Psoas muscle (tissue), 7 donors: ENCODE measurements at regions not wholly inside any gene's neighbourhood (a gene's known extent, or its start where the extent isn't known, plus 50 kb on each side); places are given as distances from the start of the nearest gene placed in this dataset.
"Not testable (repeated sequence)": the region's sequence is repeated elsewhere in the genome, so short reads cannot be mapped to it uniquely, and the experiment has no call there.

ENCODE experiments used
- ATAC-seq, 4 donors: fragments of 200-7000 bp; cut with Tn5 transposase; one replicate each; pipeline ENCODE4 v1.9.1; 2020; ENCODE audit warnings: moderate library complexity in 3 of 4, mild to moderate bottlenecking in 2 of 4
- DNase-seq, 2 donors: peaks; one replicate each; pipeline ENCODE4 v3.0.0-alpha.2; 2020
- H3K27ac ChIP-seq: fragments of 200-600 bp; one replicate; pipeline ENCODE4 v1.8.0; 2022
- H3K27me3 ChIP-seq, 3 donors: fragments of 200-600 bp in 1 of 3; one replicate each; pipeline versions ENCODE4 v1.6.1 to v1.8.0; 2013 to 2022; ENCODE audit warnings: low read length in 2 of 3, mild to moderate bottlenecking in 2 of 3, moderate library complexity in 1 of 3; ENCODE audit not compliant: insufficient read depth in 3 of 3
- H3K36me3 ChIP-seq, 2 donors: fragments of 200-600 bp in 1 of 2; one replicate each; pipeline versions ENCODE4 v1.6.1 to v1.8.0; 2013 to 2022; ENCODE audit warnings: low read depth in 1 of 2, mild to moderate bottlenecking in 1 of 2, moderate library complexity in 1 of 2; ENCODE audit not compliant: insufficient read depth in 1 of 2
- H3K4me1 ChIP-seq: fragments of 200-600 bp; one replicate; pipeline ENCODE4 v1.8.0; 2022
- H3K4me3 ChIP-seq: fragments of 200-600 bp; one replicate; pipeline ENCODE4 v1.8.0; 2022; ENCODE audit warnings: mild to moderate bottlenecking
- H3K9me3 ChIP-seq: fragments of 200-600 bp; one replicate; pipeline ENCODE4 v1.8.0; 2022
- WGBS, 3 donors: extraction: QIAGEN DNeasy Blood & Tissue Kit; methylation state at CpG; one replicate each; pipeline versions ENCODE4 v1.1.6 to v1.1.7; 2013; 5-methylcytosine and 5-hydroxymethylcytosine counted together
- intact Hi-C, 2 donors: fragments of 100-400 bp; cut with DNase I; formaldehyde crosslinking; loops; one replicate each; pipeline versions ENCODE4 v1.11.0 to v1.14.2; 2022
- donor health status: healthy with polysubstance abuse.
- donor health status: DM: no; HTN: no; CAD: no; lungs with moderate emphysema.
- donor health status: Bipolar disorder and iron deficiency.
- donor health status: healthy.
- donor health status: DM: yes; HTN: yes; CAD: no.
- donor health status: DM: no; HTN: no; CAD: no.
- donor health status: DM: yes; HTN: yes; CAD: no.

DNA sequence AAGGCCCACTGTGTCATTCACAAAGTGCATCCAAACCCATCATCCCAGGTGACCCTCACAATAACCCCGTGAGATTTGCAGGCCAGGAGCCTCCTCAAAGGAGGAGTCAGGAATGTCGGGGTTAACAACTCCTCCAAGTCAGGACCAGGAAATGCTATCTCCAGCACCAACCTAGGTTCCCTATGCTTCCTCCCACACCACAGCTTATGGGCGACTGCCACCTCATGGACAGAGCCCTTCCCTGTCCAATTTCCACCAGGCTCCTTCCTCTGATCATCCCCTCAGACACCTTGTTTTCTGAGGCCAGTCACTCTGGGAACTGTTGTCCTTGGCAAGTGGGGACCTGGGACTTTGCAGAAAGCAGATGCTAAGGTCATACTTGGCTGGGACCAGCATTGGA is 77.8 kb downstream of the LIMS3 start:
- DNase-seq, H3K4me3 ChIP-seq, H3K36me3 ChIP-seq, H3K27ac ChIP-seq, H3K9me3 ChIP-seq, intact Hi-C loops, H3K27me3 ChIP-seq, H3K4me1 ChIP-seq: not testable (repeated sequence)
- ATAC-seq, result peak in 2 of 4 donors; percentile 60 to 71
- 60 to 67% methylated on average over 1 to 2 of the region's 3 CpGs; no CpG with 5 or more reads in 1 of the 3 donors for WGBS, 3 donors

DNA sequence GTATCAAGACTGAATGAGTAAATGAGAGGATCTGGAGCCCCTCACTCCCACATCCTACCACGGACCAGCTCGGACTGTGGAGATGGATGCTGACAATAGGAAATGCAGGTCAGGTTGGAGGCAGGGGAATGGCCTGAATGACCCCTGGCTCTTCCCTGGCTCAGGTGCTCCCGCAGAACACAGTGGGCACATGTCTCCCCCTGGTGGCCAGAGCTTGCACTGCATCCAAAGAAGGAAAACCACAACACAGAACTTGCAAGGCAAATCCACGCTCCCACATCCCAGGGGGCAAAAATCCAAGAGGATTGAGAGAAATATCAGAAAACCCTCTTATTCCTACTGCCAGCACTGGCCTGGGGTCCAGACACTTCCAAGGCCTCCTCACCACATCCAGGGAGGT is 82.3 kb downstream of the LIMS3 start:
- H3K4me3 ChIP-seq, result not testable (repeated sequence)

DNA sequence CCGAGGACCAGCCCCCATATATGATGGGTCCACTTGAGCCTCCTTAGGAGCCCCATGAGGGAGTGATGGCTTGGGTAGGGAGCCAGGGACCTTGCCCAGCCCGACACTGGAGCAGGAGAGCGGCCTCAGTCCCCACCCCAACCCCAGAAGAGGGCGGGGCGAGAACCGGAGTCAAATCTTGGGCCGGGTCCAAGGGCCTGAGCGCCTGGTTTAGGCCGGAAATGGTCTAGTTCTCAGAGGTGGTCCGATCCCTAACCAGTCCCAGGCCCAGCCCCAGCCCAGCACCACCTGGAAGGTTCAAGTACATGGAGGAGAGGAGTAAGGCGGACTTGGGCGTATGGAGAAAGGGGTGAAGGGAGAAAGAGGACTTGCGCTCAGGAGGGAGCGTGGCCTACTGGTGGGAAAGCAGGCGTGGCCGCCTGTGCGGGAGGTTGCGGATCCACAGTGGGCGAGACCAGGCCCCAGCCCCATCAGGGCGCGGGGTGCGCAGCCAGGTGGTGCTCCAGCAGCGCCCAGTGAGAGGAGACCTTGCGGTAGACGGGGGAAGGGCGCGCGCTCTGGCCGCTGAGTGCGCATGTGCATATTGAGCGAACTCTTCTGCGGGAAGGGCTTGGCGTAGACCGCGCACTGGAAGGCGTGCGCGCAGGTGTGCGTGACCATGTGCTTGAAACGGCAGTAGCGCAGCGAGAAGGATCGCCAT is 88.1 kb downstream of the LIMS3 start:
- H3K4me1 ChIP-seq, H3K27me3 ChIP-seq, DNase-seq, H3K36me3 ChIP-seq, H3K9me3 ChIP-seq, H3K27ac ChIP-seq, intact Hi-C loops, H3K4me3 ChIP-seq: not testable (repeated sequence)
- ATAC-seq, result peak; percentile 74 to 84 (median 80)
- WGBS, 3 donors, result no CpG with 5 or more reads among the region's 43 CpGs

More for the DNA sequence above, 82.3 kb downstream of the LIMS3 start:
- WGBS, 3 donors, result 50 to 63% methylated on average over 1 to 2 of the region's 4 CpGs; no CpG with 5 or more reads in 1 of the 3 donors
- H3K27ac ChIP-seq, H3K4me1 ChIP-seq, H3K9me3 ChIP-seq, H3K36me3 ChIP-seq, intact Hi-C loops, H3K27me3 ChIP-seq, DNase-seq: not testable (repeated sequence)
- ATAC-seq, result peak; percentile 40 to 70 (median 66)

DNA sequence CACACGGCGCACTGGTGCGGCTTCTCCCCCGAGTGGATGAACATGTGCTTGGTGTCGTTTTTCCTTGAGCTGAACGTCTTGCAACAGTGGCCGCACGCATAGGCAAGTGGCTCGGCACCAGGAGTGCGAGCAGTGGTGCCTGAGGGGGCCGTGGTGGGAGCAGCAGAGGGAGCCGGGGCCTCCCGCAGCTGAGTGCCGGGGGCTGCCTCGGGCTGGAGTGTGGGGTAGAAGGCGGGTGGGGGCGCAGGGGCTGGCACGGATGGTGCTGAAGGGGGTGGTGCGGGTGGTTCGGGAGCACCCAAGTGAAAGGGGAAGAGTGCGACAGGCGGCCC is 88.6 kb downstream of the LIMS3 start:
- H3K27ac ChIP-seq, intact Hi-C loops: not testable (repeated sequence)
- no CpG with 5 or more reads among the region's 22 CpGs for WGBS, 3 donors

DNA sequence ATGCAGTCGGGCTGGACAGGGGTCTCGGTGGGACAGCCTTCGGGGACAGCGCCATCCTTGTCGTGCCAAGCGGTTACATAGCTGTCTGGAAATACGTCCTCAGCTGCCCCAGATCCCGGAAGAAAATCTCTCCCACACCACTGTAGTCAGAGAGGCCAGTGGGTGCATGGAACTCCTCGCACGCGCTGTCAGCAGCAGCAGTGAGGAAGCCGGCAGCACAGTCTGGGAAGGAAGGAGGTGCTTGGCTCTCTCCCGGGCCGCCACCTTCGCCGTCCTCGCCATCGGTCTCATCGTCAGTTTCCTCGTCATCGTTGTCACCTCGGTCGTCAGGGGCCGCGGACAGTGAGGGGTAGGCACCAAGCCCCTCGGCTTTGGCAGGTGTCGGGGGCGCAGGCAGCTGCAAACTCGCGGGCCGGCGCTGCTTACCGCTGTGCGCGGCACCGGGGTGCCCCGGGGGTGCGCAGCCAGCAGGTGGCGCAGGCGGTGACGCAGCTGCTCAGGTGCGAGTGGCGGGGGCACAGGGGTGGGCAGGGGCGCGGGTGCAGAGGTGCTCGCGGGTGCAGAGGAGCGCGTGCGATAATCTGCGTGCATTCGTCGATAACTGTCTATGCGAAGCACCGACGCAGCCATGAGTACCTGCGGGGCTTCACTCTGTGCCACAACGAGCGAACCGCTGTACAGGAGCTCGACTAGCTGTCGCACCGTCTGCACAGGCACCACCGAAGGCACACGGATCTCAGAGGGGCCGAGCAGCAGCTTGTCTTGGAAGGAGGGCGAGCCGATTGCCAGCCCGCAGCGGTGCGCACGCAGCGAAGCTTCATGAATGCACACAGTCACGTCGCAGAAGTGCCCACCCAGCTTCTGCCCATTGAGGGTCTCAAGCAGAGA is 89.2 kb downstream of the LIMS3 start:
- H3K27me3 ChIP-seq, DNase-seq, H3K36me3 ChIP-seq, H3K27ac ChIP-seq, H3K4me1 ChIP-seq, H3K9me3 ChIP-seq, intact Hi-C loops, H3K4me3 ChIP-seq: not testable (repeated sequence)
- WGBS, 3 donors, result no CpG with 5 or more reads among the region's 75 CpGs
- peak; percentile 85 to 93 (median 88) for ATAC-seq

More for the DNA sequence above, 88.6 kb downstream of the LIMS3 start:
- not testable (repeated sequence) for H3K9me3 ChIP-seq, H3K4me1 ChIP-seq, H3K27me3 ChIP-seq, H3K36me3 ChIP-seq, DNase-seq, H3K4me3 ChIP-seq
- peak in 1 of 4 donors; percentile 71 for ATAC-seq

DNA sequence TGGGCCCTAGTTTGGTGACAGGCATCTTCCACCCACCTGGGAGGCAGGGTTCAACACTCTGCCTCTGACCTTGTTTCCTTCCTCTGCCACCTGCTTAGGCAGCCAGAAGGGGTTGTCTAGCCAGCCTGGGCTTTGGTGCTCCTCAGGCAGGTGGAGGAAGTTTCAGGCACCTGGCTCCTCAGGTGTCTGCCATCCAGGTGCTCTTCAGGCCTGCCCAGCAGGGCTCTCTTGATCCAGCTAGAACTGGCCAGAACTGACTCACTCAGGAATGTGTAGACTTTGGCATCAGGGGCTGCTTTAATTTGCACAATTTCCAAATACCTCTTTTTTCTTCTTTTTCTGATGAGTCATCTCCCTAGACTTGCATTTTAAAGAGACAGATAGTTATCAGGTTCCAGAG is 100.9 kb downstream of the LIMS3 start:
- H3K36me3 ChIP-seq, H3K9me3 ChIP-seq, ATAC-seq, H3K27ac ChIP-seq, H3K4me3 ChIP-seq, intact Hi-C loops, DNase-seq, H3K4me1 ChIP-seq, H3K27me3 ChIP-seq: not testable (repeated sequence)

DNA sequence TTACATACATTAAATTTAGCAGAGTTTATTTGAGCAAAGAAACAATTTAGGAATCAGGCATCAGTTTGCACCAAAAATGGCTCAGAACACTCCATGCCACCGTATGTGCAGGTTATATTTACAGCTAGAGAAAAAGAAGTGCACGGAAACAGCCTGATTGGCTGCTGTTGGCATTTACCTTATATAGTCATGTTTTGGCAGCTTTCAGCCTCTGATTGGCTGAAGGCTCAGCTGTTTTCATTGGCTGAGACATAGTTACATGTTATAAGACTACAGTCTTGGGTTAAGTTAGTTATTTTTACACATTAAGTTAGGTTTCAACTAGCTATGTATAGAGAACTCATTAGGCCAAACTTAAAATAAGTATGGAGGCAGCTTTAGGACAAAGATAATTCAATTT is 104.0 kb downstream of the LIMS3 start:
- intact Hi-C loops, DNase-seq, H3K4me3 ChIP-seq, H3K36me3 ChIP-seq, H3K27ac ChIP-seq, H3K27me3 ChIP-seq, H3K9me3 ChIP-seq, ATAC-seq, H3K4me1 ChIP-seq: not testable (repeated sequence)
- no CpG with 5 or more reads among the region's 2 CpGs for WGBS, 3 donors

DNA sequence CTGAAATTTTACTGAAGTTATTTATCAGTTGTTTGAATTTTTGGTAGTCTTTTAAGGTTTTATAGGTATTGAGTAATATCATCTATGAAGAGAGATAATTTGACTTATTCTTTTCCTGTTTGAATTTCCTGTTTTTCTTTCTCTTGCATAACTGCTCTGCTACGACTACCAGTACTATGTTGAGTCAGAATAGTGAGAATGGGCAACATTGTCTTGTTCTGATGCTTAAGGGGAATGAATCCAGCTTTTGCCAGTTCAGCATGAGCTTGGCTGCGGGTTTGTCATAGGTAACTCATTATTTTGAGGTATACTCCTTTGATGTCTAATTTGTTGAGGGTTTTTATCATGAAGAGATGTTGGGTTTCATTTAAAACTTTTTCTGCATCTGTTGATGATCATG is 102.2 kb downstream of the MALL start:
- H3K4me3 ChIP-seq, intact Hi-C loops, H3K36me3 ChIP-seq, ATAC-seq, H3K9me3 ChIP-seq, H3K27me3 ChIP-seq, DNase-seq, H3K27ac ChIP-seq, H3K4me1 ChIP-seq: not testable (repeated sequence)
- WGBS, 3 donors, result no CpG with 5 or more reads among the region's 2 CpGs

DNA sequence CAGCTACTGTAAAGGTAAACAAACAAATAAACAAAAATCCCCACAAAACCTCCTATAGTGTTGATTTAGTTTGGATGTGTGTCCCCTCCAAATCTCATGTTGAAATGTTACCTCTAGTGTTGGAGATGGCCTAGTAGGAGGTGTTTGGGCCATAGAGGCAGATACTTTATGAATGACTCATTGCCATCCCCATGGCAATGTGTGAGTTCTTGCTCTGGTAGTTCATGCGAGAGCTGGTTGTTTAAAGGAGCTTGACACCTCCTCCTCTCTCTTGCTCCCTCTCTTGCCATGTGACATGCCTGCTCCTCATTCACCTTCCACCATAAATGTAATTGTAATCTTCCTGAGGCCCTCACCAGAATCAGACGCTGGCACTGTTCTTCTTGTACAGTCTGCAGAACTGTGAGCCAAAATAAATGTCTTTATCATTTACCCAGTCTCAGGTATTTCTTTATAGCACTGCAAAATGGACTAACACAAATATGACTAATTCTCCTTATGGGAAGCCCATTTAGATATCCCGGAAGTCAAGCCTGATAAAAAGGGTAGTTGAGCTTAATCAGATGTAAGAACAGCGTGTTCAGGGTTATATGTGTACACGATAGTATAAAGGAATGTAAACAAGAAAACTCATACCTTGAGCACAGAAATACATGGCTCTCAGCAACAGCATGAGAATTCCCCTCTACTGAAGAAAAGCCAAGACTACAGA is 99.1 kb downstream of the MALL start:
- H3K36me3 ChIP-seq, H3K4me1 ChIP-seq, intact Hi-C loops, H3K27ac ChIP-seq, ATAC-seq, H3K9me3 ChIP-seq, DNase-seq, H3K4me3 ChIP-seq, H3K27me3 ChIP-seq: not testable (repeated sequence)
- no CpG with 5 or more reads among the region's 5 CpGs for WGBS, 3 donors

DNA sequence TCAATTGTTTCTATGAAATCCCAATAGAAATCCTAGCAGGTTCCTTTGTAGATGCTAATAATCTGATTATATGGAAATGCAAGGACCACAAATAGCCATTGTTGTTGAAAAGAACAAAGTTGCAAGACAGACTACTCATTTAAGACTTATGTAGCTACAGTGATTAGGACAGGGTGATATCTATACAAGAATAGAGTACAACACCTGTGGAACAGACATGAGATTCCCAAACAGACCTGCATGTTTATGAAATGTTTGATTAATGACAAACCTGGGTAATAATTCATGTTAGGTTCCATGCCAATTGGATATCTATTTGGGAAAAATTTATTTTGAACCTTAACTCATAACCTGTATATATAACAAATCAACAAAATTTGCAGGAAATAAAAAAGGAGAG is 95.4 kb downstream of the MALL start:
- DNase-seq, H3K4me1 ChIP-seq, H3K36me3 ChIP-seq, intact Hi-C loops, H3K27ac ChIP-seq, H3K4me3 ChIP-seq, H3K27me3 ChIP-seq, ATAC-seq, H3K9me3 ChIP-seq: not testable (repeated sequence)

DNA sequence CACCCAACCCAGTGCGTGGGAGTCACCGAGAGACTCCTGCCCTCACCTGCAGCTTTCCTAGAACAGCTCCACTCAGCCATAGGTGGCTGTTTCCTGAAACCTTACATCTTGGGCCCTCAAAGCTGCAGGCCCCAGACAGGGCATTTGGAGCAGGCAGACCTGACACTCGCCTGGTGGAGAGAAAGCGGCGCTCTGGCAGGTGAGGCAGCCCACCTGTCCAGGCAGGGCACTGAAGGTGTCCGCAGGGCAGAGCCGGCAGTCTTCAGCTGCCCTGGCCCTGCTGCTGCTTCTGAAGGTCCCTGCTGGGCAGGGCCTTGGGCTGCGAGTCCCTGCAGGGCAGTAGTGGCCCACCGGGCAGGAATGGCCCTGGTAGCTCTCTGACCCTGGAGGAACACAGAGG is 93.3 kb downstream of the MALL start:
- 95 to 100% (median 96%) methylated on average over 4 to 5 of the region's 9 CpGs for WGBS, 3 donors
- H3K4me1 ChIP-seq, ATAC-seq, H3K36me3 ChIP-seq, intact Hi-C loops, H3K27me3 ChIP-seq, H3K27ac ChIP-seq, H3K9me3 ChIP-seq, H3K4me3 ChIP-seq: not testable (repeated sequence)
- peak in 1 of 2 donors; percentile 41 for DNase-seq
